GM21825 (cell line): ENCODE measurements at regions not wholly inside any gene's neighbourhood (a gene's known extent, or its start where the extent isn't known, plus 50 kb on each side); places are given as distances from the start of the nearest gene placed in this dataset.
"Not testable (repeated sequence)": the region's sequence is repeated elsewhere in the genome, so short reads cannot be mapped to it uniquely, and the experiment has no call there.

Source experiments
- ATAC-seq: cut with Tn5 transposase; IDR thresholded peaks from one replicate; pipeline ENCODE4 v1.9.1; 2021; ENCODE audit warnings: mild to moderate bottlenecking, moderate library complexity; ENCODE audit not compliant: unreplicated experiment

GRCh38 chr2:71961289-71962027 lies 186.2 kb downstream of the CYP26B1 start:
- ATAC-seq, result no peak

GRCh38 chr2:71959494-71959893 lies 188.2 kb downstream of the CYP26B1 start:
- no peak for ATAC-seq

DNA sequence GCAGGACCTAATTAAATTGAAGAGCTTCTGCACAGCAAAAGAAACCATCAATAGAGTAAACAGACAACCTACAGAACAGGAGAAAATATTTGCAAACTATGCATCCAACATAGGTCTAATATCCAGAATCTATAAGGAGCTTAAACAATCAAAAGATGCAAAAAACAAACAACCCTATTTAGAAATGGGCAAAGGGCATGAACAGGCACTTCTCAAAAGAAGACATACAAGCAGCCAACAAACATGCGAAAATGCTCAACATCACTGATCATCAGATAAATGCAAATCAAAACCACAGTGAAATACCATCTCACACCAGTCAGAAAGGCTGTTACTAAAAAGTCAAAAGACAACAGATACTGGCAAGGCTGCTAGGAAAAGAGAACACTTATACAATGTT lies 189.2 kb downstream of the CYP26B1 start:
- not testable (repeated sequence) for ATAC-seq

- ATAC-seq, result no peak
Measured at GRCh38 chr2:71952572-71953188, 195.0 kb downstream of the CYP26B1 start.

DNA sequence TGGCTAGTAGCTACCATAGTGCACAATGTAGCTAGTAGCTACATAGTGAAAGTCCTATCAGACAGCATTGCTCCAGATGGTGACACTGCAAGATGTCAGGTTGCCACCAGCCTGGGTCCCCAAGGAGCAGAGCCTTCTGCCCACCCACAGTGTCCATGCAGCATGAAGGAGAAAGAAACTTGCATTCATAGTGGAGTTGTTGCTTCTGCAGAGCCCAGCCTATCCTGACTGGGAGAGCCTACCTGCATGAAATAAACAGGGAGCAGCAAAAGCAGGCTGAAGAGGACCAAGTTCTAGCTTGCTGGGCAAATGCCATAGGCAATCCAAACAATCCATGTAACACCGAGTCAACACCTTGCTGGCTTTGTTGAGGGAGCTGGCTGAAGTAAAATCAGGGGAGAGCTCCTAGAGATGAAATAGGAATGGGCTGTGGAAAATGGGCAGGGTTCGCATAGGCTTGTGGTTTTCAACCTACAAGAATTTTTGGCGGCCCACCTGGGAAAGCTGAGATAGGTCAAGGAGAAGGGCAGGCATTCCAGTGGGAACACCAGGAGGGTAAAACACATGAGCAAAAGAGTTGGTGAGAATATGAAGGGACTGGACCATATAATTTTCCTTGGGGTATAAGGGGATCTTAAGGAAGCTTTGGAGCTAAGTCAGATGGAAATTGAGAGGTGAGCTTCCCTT lies 195.8 kb downstream of the CYP26B1 start:
- no peak for ATAC-seq

DNA sequence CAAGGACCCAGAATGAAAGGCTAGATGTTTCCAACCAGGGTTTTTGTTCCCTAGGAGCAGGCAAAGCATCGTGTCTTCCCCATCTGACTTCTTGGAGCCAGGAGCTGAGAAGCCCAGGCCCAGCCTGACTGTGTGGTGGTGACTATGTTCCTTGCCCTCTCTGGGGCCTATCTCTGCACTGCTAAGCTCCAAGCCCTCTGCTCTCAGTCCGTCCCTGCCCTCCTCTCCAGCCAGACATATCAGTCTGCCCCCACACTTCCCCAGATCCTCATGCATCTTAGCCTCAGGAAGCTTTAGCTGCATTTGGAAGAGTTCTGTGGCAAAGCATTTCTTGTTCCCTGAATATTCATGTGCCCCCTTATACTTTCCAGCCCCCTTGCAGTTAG lies 196.6 kb downstream of the CYP26B1 start:
- ATAC-seq, result no peak

- ATAC-seq, result no peak
Measured at GRCh38 chr2:71950256-71951082, 197.2 kb downstream of the CYP26B1 start.

- no peak for ATAC-seq
Measured at GRCh38 chr2:71949537-71949798, 198.2 kb downstream of the CYP26B1 start.

DNA sequence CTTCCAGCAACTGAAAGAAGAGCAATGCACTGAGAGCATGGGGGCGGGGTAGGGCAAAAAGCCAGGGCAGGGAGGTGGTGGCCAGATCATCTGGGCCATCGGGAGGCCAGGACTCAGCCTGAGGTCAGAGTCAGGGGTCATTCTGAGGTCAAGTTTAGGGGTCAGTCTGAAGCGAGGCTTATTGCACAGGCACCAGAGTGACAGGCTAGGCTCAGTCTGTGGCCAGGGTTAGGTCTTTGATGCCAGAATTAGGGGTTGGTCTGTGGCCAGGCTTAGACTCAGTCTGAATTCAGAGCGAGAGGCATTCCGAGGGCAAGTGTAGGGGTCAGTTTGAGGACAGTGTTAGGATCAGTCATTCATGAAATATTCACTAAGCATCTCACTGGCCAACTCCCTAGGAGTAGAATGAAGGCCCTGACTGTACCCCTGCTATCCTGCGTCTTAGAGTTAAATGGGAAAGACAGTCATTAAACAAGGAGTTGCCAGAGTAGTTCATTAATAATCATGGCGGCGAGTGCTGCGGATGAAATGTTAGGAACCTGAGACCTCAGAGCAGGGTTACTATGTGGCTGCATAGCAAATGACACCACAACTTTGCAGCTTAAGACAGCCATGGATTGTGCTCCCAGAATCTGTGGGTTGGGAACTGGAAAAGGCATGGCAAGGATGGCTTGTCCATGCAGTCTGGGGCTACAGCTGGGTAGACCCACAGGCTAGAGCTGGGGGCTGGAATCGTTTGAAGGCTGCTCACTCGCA lies 198.7 kb downstream of the CYP26B1 start:
- ATAC-seq, result no peak

DNA sequence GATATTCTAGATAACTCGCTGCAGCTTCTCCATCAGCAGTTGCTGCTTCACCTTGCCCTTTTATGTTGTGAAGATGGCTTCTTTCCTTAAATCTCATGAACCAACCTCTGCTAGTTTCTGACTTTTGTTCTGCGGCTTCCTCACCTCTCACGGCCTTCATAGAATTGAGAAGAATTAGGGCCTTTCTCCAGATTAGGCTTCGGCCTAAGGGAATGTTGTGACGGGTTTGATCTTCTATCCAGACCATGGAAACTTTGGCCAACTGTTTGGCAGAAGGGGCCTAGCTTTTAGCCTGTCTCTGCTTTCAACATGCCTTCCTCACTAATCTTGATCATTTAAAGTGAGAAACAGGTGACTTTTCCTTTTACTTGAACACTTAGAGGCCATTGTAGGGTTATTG lies 199.9 kb downstream of the CYP26B1 start:
- no peak for ATAC-seq

DNA sequence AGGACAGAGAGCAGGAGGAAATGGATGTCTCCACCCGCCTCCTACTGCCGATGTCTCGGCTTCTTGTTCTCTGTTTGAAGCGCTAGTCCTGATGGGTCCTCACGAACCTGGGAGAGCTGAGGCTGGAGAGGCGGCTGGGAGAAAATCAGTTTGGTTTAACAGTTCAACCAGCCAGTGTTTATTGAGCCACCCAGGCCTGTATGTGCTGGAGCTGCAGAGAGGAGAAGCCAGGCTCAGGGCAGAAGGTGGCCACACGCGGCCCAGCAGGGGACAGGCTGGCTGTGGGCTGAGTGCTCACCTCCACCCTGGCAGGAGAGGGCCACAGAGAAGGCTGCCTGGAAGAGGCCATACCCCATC lies 202.1 kb downstream of the CYP26B1 start:
- ATAC-seq, result no peak

DNA sequence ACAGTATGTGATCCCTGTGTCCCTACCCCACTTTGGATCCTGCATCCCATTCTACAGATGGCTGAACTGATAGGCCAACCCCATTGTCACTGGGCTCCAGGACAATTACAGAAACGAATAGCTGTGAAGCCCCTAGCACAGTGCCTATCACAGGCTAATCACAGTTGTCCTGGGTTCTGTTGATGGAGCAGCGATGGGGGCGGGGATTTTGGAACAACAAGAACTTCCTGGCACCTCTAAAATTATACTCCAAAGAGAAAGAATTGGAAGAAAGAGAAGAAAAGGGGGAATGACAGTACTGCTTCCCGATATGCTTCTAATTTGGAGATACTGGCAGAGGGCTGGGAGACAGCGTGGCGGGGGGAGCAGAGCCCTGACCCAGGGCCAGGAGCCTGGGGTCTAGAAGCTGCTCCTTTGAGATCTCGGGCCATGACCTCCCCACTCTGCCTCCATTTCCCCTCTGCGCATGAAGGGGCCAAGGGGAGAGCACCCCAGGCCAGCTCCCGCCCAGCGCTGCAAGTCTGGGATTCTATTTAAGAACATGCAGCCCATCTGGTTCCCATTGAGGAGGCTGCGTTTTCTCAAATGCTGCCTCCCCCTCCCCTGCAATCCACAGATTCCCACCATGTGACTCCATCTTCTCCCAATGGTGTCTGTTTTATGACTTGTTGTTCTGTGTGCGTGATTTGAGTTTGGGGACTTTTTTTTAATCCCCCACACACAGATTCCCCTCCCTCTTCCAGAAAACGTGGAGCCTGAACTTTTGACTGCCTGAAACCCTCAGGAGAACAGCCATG lies 202.7 kb downstream of the CYP26B1 start:
- ATAC-seq, result no peak

DNA sequence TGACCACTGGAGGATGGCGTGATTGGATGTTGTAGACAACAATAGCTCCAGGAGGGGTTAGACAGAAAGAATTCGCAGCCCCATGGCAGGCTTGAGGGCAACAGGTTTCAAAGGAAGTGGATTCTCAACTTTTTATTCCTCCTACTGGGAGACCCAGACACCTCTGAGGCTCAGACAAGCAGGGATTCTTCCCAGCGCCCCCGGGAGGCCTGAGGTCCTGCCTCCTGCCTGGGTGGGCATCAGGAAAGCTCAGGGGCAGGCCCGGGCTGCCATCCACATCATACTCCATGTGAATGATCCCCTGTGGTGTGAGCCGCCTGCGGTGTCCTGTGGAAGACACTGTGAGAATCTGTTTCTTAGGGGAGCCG lies 203.5 kb downstream of the CYP26B1 start:
- no peak for ATAC-seq

DNA sequence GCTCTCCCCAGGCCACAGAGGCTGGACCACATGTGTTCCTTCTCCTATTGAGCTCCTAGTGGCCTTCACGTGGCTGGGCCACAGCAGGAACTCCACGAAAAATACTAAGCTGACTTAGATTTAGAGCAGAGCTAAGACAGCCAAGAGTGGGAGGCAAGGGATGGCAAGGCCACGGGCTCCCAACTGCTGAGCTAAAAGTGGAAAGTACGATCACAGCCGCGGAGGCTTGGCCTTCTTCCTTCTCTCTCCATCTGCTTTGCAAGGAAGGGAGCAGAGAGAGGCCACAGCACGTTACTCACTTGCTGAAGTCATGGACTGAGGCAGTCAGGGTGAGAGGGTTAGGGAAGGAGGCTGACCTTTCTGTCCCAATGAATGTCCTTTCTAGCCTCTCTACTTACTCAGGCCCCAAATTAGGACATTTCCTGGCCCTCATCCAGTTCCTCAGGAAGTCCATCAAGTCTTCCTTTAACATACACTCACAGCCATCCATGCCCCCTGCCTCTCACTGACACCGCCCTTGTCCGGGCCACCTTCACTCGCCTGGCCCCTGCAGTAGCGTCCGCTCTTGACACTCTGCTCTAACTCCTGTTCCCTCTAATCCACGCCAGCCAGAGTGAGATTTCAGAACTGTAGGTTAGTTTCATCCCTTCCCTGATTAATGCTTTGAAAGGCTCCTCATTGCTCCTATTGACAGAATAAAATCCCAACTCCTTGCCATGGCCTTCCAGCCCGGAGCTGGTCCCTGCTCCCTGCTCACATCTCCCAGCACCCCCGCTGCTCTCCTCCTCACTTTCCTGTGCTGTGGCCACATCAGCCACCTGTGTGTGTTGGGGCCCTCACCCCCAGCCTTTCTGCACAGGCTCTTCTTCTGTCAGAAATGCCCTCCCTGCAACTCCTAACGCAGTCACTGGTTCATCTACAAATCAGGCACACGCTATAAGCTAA lies 204.2 kb downstream of the CYP26B1 start:
- no peak for ATAC-seq

DNA sequence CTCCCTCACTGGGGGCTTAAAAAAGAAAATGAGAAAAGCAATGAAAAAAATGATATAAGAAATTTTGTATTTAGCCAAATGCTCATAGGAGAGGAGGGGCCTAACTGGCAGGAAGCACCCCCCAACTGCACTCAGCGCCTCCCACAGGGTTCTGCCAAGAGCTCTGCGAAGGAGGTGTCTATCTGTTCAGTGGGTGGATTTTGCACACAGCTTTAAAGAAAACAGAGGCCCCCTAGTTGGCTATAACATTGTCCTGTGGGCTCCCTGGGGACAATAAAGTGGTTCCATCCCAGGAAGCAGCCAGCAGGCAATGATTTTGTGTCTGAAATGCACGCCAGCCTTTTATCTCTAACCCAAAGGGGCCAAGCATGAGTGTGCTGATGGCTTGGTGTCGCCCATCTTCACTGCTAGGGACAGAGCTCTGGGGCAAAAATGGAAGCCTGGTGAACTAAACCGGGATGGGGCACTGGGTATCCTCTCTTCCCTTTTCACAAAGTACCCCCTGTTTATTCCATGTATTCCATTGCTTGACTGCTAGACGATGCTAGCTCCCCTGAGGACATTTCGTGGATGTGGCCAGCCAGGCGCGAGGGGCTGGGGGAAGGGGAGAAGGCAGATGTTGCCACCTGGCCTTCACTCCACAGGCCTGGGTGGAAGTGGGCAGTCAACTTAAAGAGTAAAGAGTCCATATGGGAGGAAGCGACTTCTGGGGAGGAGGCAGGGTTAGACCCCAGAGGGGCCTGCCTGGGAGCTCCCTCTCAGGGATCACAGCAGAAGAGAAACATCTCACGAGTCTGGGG lies 205.7 kb downstream of the CYP26B1 start:
- no peak for ATAC-seq

- ATAC-seq, result no peak
Measured at GRCh38 chr2:71940695-71941094, 207.0 kb downstream of the CYP26B1 start.

DNA sequence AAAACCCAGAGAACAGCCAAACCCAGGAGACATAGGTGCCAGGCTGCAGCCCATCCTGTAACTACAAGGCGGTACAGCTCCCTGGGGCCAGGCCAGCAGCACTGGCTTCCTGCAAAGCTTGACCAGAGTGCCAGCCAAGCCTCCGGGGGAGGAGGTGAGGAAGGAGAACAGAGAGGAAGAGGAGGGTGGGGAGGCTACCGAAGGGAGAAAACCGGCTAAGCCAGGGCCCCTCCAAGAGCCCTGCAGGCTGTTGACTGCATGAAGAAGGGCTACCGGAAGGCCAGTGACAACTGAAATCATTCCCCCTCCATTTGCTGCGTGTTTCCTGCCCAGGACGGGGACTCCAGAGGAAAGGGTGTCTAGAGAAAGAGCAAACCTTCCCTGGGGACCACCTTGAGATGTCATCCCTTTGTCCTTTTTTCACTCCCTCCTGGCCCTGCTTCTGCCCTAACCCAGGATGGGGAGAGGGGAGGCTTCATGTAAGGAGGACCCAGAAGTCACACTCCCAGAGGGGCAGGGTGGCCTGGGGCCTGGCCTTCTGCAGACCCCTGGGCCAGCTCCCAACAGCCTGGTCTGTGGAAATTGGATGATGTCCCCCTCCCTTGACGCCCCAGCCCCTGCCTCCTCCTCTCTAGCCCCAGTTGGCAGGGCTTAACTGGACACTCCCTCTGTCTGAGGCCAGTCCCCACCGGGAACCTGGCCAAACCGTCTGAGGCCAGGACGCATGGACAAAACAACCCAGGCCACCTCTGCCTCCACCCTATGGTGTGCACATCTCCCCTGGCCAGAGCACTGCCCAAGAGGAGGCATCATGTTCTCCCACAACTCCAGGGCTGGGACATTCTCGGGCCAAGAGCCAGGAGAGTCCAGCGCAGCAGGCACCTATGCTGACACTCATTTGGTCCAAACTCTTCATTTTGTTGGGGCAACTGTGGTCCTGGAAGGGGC lies 207.8 kb downstream of the CYP26B1 start:
- no peak for ATAC-seq
